HFFc6 (cell line): ENCODE measurements at regions not wholly inside any gene's neighbourhood (a gene's known extent, or its start where the extent isn't known, plus 50 kb on each side); places are given as distances from the start of the nearest gene placed in this dataset.
"Not testable (repeated sequence)": the region's sequence is repeated elsewhere in the genome, so short reads cannot be mapped to it uniquely, and the experiment has no call there.

Experiments
- DNase-seq: peaks from one replicate; pipeline ENCODE4 v3.0.0-alpha.2; 2018
- H3K27ac Mint-ChIP-seq: 2 replicates; pipeline ENCODE4 v1.8.0; 2020; ENCODE audit warnings: mild to moderate bottlenecking, mixed read lengths
- H3K27me3 Mint-ChIP-seq: 2 replicates; pipeline ENCODE4 v1.8.0; 2021; ENCODE audit warnings: mild to moderate bottlenecking, moderate library complexity, mixed read lengths; ENCODE audit not compliant: insufficient read depth
- H3K36me3 Mint-ChIP-seq: 2 replicates; pipeline ENCODE4 v1.8.0; 2021; ENCODE audit warnings: low read depth, mixed read lengths
- H3K4me1 Mint-ChIP-seq: 2 replicates; pipeline ENCODE4 v1.8.0; 2020; ENCODE audit warnings: low read depth, mixed read lengths
- H3K4me3 Mint-ChIP-seq: 2 replicates; pipeline ENCODE4 v1.8.0; 2020; ENCODE audit warnings: mild to moderate bottlenecking, moderate library complexity, mixed read lengths
- H3K9me3 Mint-ChIP-seq: 2 replicates; pipeline ENCODE4 v1.8.0; 2020; ENCODE audit warnings: mild to moderate bottlenecking, mixed read lengths
- CTCF ChIP-seq: fragments of 200-600 bp; sonication (generic); IDR thresholded peaks from 2 replicates; pipeline ENCODE4 v1.5.0; 2021; ENCODE audit warnings: antibody characterized with exemption, mild to moderate bottlenecking

- DNase-seq, result no peak
- Mint-ChIP-seq H3K27me3 (no peaks in the 10 kb centered on the region), H3K9me3 (peaks cover 44% of the 10 kb centered on the region), H3K27ac (no peak overlapping the region), H3K4me3 (no peak overlapping the region), H3K36me3 (no peaks in the 10 kb centered on the region), H3K4me1 (no peaks in the 10 kb centered on the region)
- no peak for TF ChIP-seq CTCF
These were observed 549.9 kb downstream of the RPS29 start for GRCh38 chr14:49036266-49036665.

GRCh38 chr14:49033131-49033530, 553.0 kb downstream of the RPS29 start:
- no peak overlapping the region for H3K27ac Mint-ChIP-seq
- peaks cover 45% of the 10 kb centered on the region for H3K9me3 Mint-ChIP-seq
- H3K36me3 Mint-ChIP-seq, result no peaks in the 10 kb centered on the region
- H3K4me1 Mint-ChIP-seq, result no peaks in the 10 kb centered on the region
- H3K4me3 Mint-ChIP-seq, result no peak overlapping the region
- H3K27me3 Mint-ChIP-seq, result no peaks in the 10 kb centered on the region
- DNase-seq, result no peak
- TF ChIP-seq CTCF, result no peak

- H3K27ac Mint-ChIP-seq, H3K36me3 Mint-ChIP-seq, H3K4me1 Mint-ChIP-seq, H3K4me3 Mint-ChIP-seq, DNase-seq, H3K27me3 Mint-ChIP-seq: not testable (repeated sequence)
- H3K9me3 Mint-ChIP-seq, result peaks cover 44% of the 10 kb centered on the region
These were observed 554.5 kb downstream of the RPS29 start for GRCh38 chr14:49031710-49032109.

- H3K9me3 Mint-ChIP-seq, result peaks cover 33% of the 10 kb centered on the region
- no peak for TF ChIP-seq CTCF
- H3K36me3 Mint-ChIP-seq, result no peaks in the 10 kb centered on the region
- no peak overlapping the region for H3K4me3 Mint-ChIP-seq
- no peaks in the 10 kb centered on the region for H3K27me3 Mint-ChIP-seq
- no peak for DNase-seq
- no peak overlapping the region for H3K27ac Mint-ChIP-seq
- H3K4me1 Mint-ChIP-seq, result no peaks in the 10 kb centered on the region
These were observed 566.6 kb downstream of the RPS29 start for GRCh38 chr14:49019467-49020115.

GRCh38 chr14:49017447-49017846, 568.7 kb downstream of the RPS29 start:
- Mint-ChIP-seq H3K4me1 (no peaks in the 10 kb centered on the region), H3K27me3 (no peaks in the 10 kb centered on the region), H3K27ac (no peak overlapping the region), H3K36me3 (no peaks in the 10 kb centered on the region), H3K9me3 (peaks cover 21% of the 10 kb centered on the region), H3K4me3 (no peak overlapping the region)
- TF ChIP-seq CTCF, result no peak
- DNase-seq, result no peak

- TF ChIP-seq CTCF, result no peak
- no peaks in the 10 kb centered on the region for H3K27me3 Mint-ChIP-seq
- no peaks in the 10 kb centered on the region for H3K4me1 Mint-ChIP-seq
- H3K27ac Mint-ChIP-seq, result no peak overlapping the region
- H3K36me3 Mint-ChIP-seq, result no peaks in the 10 kb centered on the region
- H3K9me3 Mint-ChIP-seq, result peaks cover 23% of the 10 kb centered on the region
- no peak for DNase-seq
- no peak overlapping the region for H3K4me3 Mint-ChIP-seq
These were observed 569.8 kb downstream of the RPS29 start for GRCh38 chr14:49016381-49016780.
